ENCODE measurements at regions not wholly inside any gene's neighbourhood (a gene's known extent, or its start where the extent isn't known, plus 50 kb on each side); places are given as distances from the start of the nearest gene placed in this dataset.
A peak's percentile ranks its signal among the peaks of the same experiment; 100 is the strongest.

- Mint-ChIP-seq H3K9me3 (no peaks in the 10 kb centered on the region), H3K4me1 (peaks cover 7 to 16% of the 10 kb centered on the region in 2 donors), H3K36me3 (peaks cover 27 to 49% of the 10 kb centered on the region in 2 donors), H3K27ac (no peak overlapping the region), H3K4me3 (no peak overlapping the region), H3K27me3 (no peaks in the 10 kb centered on the region)
- ATAC-seq (replicated peaks) (no peak), DNase-seq (no peak)
These were observed 135.6 kb downstream of the RFLNA start for GRCh38 chr12:124430491-124430890.

- H3K4me1 Mint-ChIP-seq = peaks cover 7 to 16% of the 10 kb centered on the region in 2 donors
- peaks cover 33 to 53% of the 10 kb centered on the region in 2 donors for H3K36me3 Mint-ChIP-seq
- no peak overlapping the region for H3K4me3 Mint-ChIP-seq
- no peak overlapping the region for H3K27ac Mint-ChIP-seq
- no peaks in the 10 kb centered on the region for H3K27me3 Mint-ChIP-seq
- ATAC-seq (replicated peaks) = no peak
- no peak for DNase-seq
- no peaks in the 10 kb centered on the region for H3K9me3 Mint-ChIP-seq
These were observed 134.6 kb downstream of the RFLNA start for GRCh38 chr12:124429535-124429934.

GRCh38 chr12:124428792-124429281 lies 133.9 kb downstream of the RFLNA start:
- H3K4me3 Mint-ChIP-seq = no peak overlapping the region
- no peak overlapping the region for H3K27ac Mint-ChIP-seq
- DNase-seq (no peak), ATAC-seq (replicated peaks) (no peak)
- H3K9me3 Mint-ChIP-seq = no peaks in the 10 kb centered on the region
- peaks cover 36 to 59% of the 10 kb centered on the region in 2 donors for H3K36me3 Mint-ChIP-seq
- H3K4me1 Mint-ChIP-seq = peaks cover 7 to 16% of the 10 kb centered on the region in 2 donors
- no peaks in the 10 kb centered on the region for H3K27me3 Mint-ChIP-seq

- no peak overlapping the region for H3K4me3 Mint-ChIP-seq
- H3K9me3 Mint-ChIP-seq = no peaks in the 10 kb centered on the region
- peaks cover 7 to 16% of the 10 kb centered on the region in 2 donors for H3K4me1 Mint-ChIP-seq
- peaks cover 41 to 63% of the 10 kb centered on the region in 2 donors for H3K36me3 Mint-ChIP-seq
- H3K27me3 Mint-ChIP-seq = no peaks in the 10 kb centered on the region
- DNase-seq (no peak), ATAC-seq (replicated peaks) (no peak)
- no peak overlapping the region for H3K27ac Mint-ChIP-seq
These were observed 133.4 kb downstream of the RFLNA start for GRCh38 chr12:124428136-124428791.

GRCh38 chr12:124426594-124427555 lies 132.0 kb downstream of the RFLNA start:
- Mint-ChIP-seq H3K4me1 (peaks cover 2 to 12% of the 10 kb centered on the region in 2 donors), H3K27ac (peak overlapping the region; percentile 69), H3K4me3 (no peak overlapping the region), H3K27me3 (no peaks in the 10 kb centered on the region), H3K36me3 (peaks cover 41 to 60% of the 10 kb centered on the region in 2 donors), H3K9me3 (no peaks in the 10 kb centered on the region)
- DNase-seq (no peak), ATAC-seq (replicated peaks) (no peak)

- Mint-ChIP-seq H3K4me1 (peaks cover 0 to under 1% of the 10 kb centered on the region in 2 donors), H3K4me3 (no peak overlapping the region), H3K9me3 (no peaks in the 10 kb centered on the region), H3K36me3 (peaks cover 41 to 60% of the 10 kb centered on the region in 2 donors), H3K27ac (peak overlapping the region; percentile 14), H3K27me3 (no peaks in the 10 kb centered on the region)
- no peak for DNase-seq
- ATAC-seq (replicated peaks) = no peak
These were observed 130.8 kb downstream of the RFLNA start for GRCh38 chr12:124425667-124426066.

- H3K27me3 Mint-ChIP-seq = no peaks in the 10 kb centered on the region
- peaks cover 50 to 68% of the 10 kb centered on the region in 2 donors for H3K36me3 Mint-ChIP-seq
- no peaks in the 10 kb centered on the region for H3K4me1 Mint-ChIP-seq
- no peak overlapping the region for H3K27ac Mint-ChIP-seq
- H3K4me3 Mint-ChIP-seq = no peak overlapping the region
- no peaks in the 10 kb centered on the region for H3K9me3 Mint-ChIP-seq
- ATAC-seq (replicated peaks) (no peak), DNase-seq (no peak)
These were observed 129.6 kb downstream of the RFLNA start for GRCh38 chr12:124424516-124424905.

GRCh38 chr12:124423761-124424515 lies 129.0 kb downstream of the RFLNA start:
- Mint-ChIP-seq H3K9me3 (no peaks in the 10 kb centered on the region), H3K27me3 (no peaks in the 10 kb centered on the region), H3K4me3 (no peak overlapping the region), H3K27ac (no peak overlapping the region), H3K36me3 (peaks cover 54 to 72% of the 10 kb centered on the region in 2 donors), H3K4me1 (no peaks in the 10 kb centered on the region)
- no peak for DNase-seq
- no peak for ATAC-seq (replicated peaks)

GRCh38 chr12:124422570-124423523 lies 128.0 kb downstream of the RFLNA start:
- no peaks in the 10 kb centered on the region for H3K9me3 Mint-ChIP-seq
- no peaks in the 10 kb centered on the region for H3K4me1 Mint-ChIP-seq
- DNase-seq (no peak), ATAC-seq (replicated peaks) (no peak)
- no peak overlapping the region for H3K4me3 Mint-ChIP-seq
- peaks cover 57 to 78% of the 10 kb centered on the region in 2 donors for H3K36me3 Mint-ChIP-seq
- no peaks in the 10 kb centered on the region for H3K27me3 Mint-ChIP-seq
- no peak overlapping the region for H3K27ac Mint-ChIP-seq

- Mint-ChIP-seq H3K27me3 (no peaks in the 10 kb centered on the region), H3K27ac (no peak overlapping the region), H3K4me3 (no peak overlapping the region), H3K4me1 (no peaks in the 10 kb centered on the region), H3K36me3 (peaks cover 64 to 80% of the 10 kb centered on the region in 2 donors), H3K9me3 (no peaks in the 10 kb centered on the region)
- no peak for ATAC-seq (replicated peaks)
- no peak for DNase-seq
These were observed 127.3 kb downstream of the RFLNA start for GRCh38 chr12:124422142-124422569.

- no peak for ATAC-seq (replicated peaks)
- Mint-ChIP-seq H3K36me3 (peaks cover 62 to 81% of the 10 kb centered on the region in 2 donors), H3K27me3 (no peaks in the 10 kb centered on the region), H3K27ac (peak overlapping the region; percentile 37), H3K4me1 (no peaks in the 10 kb centered on the region), H3K4me3 (no peak overlapping the region), H3K9me3 (no peaks in the 10 kb centered on the region)
- no peak for DNase-seq
These were observed 126.2 kb downstream of the RFLNA start for GRCh38 chr12:124420996-124421674.

GRCh38 chr12:124420041-124420995 lies 125.4 kb downstream of the RFLNA start:
- Mint-ChIP-seq H3K9me3 (no peaks in the 10 kb centered on the region), H3K36me3 (peaks cover 61 to 81% of the 10 kb centered on the region in 2 donors), H3K4me1 (peaks cover 0 to 1% of the 10 kb centered on the region in 2 donors), H3K27me3 (no peaks in the 10 kb centered on the region), H3K27ac (peak overlapping the region; percentile 37), H3K4me3 (no peak overlapping the region)
- no peak for ATAC-seq (replicated peaks)
- no peak for DNase-seq
